ENCODE measurements at regions not wholly inside any gene's neighbourhood (a gene's known extent, or its start where the extent isn't known, plus 50 kb on each side); places are given as distances from the start of the nearest gene placed in this dataset.

DNA sequence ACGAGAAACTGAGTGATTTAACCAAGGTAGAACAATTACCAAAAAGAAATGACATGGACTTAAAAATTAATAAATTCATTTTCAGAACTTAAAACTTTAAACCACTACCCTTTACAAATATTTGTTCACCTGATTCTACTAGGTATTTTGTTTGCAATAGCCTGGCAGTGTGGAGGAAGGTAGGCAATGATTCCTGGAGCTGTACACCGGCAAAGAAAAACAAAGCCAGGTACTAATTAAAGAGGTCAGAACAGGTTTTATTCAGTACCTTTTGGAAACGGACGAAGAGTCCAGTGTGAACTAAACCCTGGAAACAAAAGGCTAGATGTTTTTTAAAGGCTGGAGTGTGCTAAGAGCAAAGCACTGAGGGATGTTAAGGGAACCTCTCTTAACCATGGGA is 561.3 kb upstream of the FSHR start:
- H3K36me3 Mint-ChIP-seq (ENCODE audit: low read depth, unreplicated experiment), result no peaks in the 10 kb centered on the region
- H3K79me2 ChIP-seq (ENCODE audit: insufficient read depth, low read length), result no peaks in the 10 kb centered on the region
- H3K27me3 Mint-ChIP-seq (ENCODE audit: low read depth, unreplicated experiment), result no peaks in the 10 kb centered on the region

DNA sequence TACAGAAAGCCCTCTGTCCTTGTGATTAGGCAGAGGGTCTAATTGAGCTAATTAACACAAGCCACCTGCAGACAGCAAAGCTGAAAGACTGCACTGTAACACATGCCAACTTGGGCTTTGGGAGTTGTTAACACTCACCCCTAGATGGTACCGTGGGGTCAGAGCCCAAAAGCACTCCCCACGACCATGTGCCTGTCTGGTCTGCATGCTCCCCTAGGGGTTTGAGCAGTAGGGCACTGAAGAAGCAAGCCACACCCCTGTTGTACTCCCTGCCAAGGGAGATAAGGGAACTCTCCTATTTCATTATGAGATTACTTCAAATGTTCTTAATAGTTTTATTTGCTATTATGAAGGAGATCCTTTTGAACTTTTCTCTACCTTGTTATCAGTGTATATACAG is 560.1 kb upstream of the FSHR start:
- Histone ChIP-seq H3K9me3 (ENCODE audit: insufficient read depth, low read depth, low read length) (no peaks in the 10 kb centered on the region), H3K4me2 (ENCODE audit: low read length) (no peak overlapping the region), H3K79me2 (ENCODE audit: insufficient read depth, low read length) (no peaks in the 10 kb centered on the region), H3K27ac (ENCODE audit: low read depth, low read length) (no peak overlapping the region), H2AFZ (ENCODE audit: low read depth, low read length) (no peak overlapping the region), H4K20me1 (ENCODE audit: insufficient read depth, low read length) (no peaks in the 10 kb centered on the region), H3K4me3 (ENCODE audit: insufficient read depth, low read depth, low read length) (no peak overlapping the region), H3K27me3 (ENCODE audit: insufficient read depth, low read length) (no peaks in the 10 kb centered on the region), H3K4me1 (ENCODE audit: insufficient read depth, low read length) (no peaks in the 10 kb centered on the region), H3K9ac (ENCODE audit: low read length) (no peak overlapping the region), H3K36me3 (ENCODE audit: insufficient read depth, low read length) (no peaks in the 10 kb centered on the region)
- no peaks in the 10 kb centered on the region for H3K9me3 Mint-ChIP-seq (ENCODE audit: unreplicated experiment)
- H3K36me3 Mint-ChIP-seq (ENCODE audit: low read depth, unreplicated experiment), result no peaks in the 10 kb centered on the region
- no peak overlapping the region for H3K4me3 Mint-ChIP-seq (ENCODE audit: unreplicated experiment)
- no peak for FAIRE-seq
- TF ChIP-seq CTCF (IDR thresholded peaks at IDR 0.05; ENCODE audit: insufficient read depth, low read depth, low read length), result no peak
- TF ChIP-seq EZH2 (IDR thresholded peaks at IDR 0.05; ENCODE audit: insufficient read depth, low read length), result no peak
- H3K4me1 Mint-ChIP-seq (ENCODE audit: low read depth, unreplicated experiment), result no peaks in the 10 kb centered on the region
- no peak for DNase-seq (ENCODE audit: low read depth)
- H3K27ac Mint-ChIP-seq (ENCODE audit: unreplicated experiment), result no peak overlapping the region
- no peaks in the 10 kb centered on the region for H3K27me3 Mint-ChIP-seq (ENCODE audit: low read depth, unreplicated experiment)

More for the DNA sequence above, 561.3 kb upstream of the FSHR start:
- H3K4me1 Mint-ChIP-seq (ENCODE audit: low read depth, unreplicated experiment), result no peaks in the 10 kb centered on the region
- H3K27ac Mint-ChIP-seq (ENCODE audit: unreplicated experiment), result no peak overlapping the region
- Histone ChIP-seq H3K4me3 (ENCODE audit: insufficient read depth, low read depth, low read length) (no peak overlapping the region), H3K9me3 (ENCODE audit: insufficient read depth, low read depth, low read length) (no peaks in the 10 kb centered on the region), H2AFZ (ENCODE audit: low read depth, low read length) (no peak overlapping the region), H4K20me1 (ENCODE audit: insufficient read depth, low read length) (no peaks in the 10 kb centered on the region), H3K4me2 (ENCODE audit: low read length) (no peak overlapping the region), H3K27ac (ENCODE audit: low read depth, low read length) (no peak overlapping the region), H3K36me3 (ENCODE audit: insufficient read depth, low read length) (no peaks in the 10 kb centered on the region), H3K27me3 (ENCODE audit: insufficient read depth, low read length) (no peaks in the 10 kb centered on the region), H3K4me1 (ENCODE audit: insufficient read depth, low read length) (no peaks in the 10 kb centered on the region), H3K9ac (ENCODE audit: low read length) (no peak overlapping the region)
- FAIRE-seq (no peak), DNase-seq (ENCODE audit: low read depth) (no peak)
- no peak overlapping the region for H3K4me3 Mint-ChIP-seq (ENCODE audit: unreplicated experiment)
- no peaks in the 10 kb centered on the region for H3K9me3 Mint-ChIP-seq (ENCODE audit: unreplicated experiment)
- TF ChIP-seq CTCF (IDR thresholded peaks at IDR 0.05; ENCODE audit: insufficient read depth, low read depth, low read length) (no peak), EZH2 (IDR thresholded peaks at IDR 0.05; ENCODE audit: insufficient read depth, low read length) (no peak)

- Mint-ChIP-seq H3K36me3 (ENCODE audit: low read depth, unreplicated experiment) (no peaks in the 10 kb centered on the region), H3K9me3 (ENCODE audit: unreplicated experiment) (no peaks in the 10 kb centered on the region), H3K27me3 (ENCODE audit: low read depth, unreplicated experiment) (no peaks in the 10 kb centered on the region), H3K4me3 (ENCODE audit: unreplicated experiment) (no peak overlapping the region), H3K4me1 (ENCODE audit: low read depth, unreplicated experiment) (no peaks in the 10 kb centered on the region), H3K27ac (ENCODE audit: unreplicated experiment) (no peak overlapping the region)
- Histone ChIP-seq H3K27me3 (ENCODE audit: insufficient read depth, low read length) (no peaks in the 10 kb centered on the region), H3K27ac (ENCODE audit: low read depth, low read length) (no peak overlapping the region), H3K4me2 (ENCODE audit: low read length) (no peak overlapping the region), H3K79me2 (ENCODE audit: insufficient read depth, low read length) (no peaks in the 10 kb centered on the region), H3K9ac (ENCODE audit: low read length) (no peak overlapping the region), H3K4me1 (ENCODE audit: insufficient read depth, low read length) (no peaks in the 10 kb centered on the region), H3K9me3 (ENCODE audit: insufficient read depth, low read depth, low read length) (no peaks in the 10 kb centered on the region), H4K20me1 (ENCODE audit: insufficient read depth, low read length) (no peaks in the 10 kb centered on the region), H2AFZ (ENCODE audit: low read depth, low read length) (no peak overlapping the region), H3K4me3 (ENCODE audit: insufficient read depth, low read depth, low read length) (no peak overlapping the region), H3K36me3 (ENCODE audit: insufficient read depth, low read length) (no peaks in the 10 kb centered on the region)
- no peak for TF ChIP-seq CTCF (IDR thresholded peaks at IDR 0.05; ENCODE audit: insufficient read depth, low read depth, low read length)
- no peak for TF ChIP-seq EZH2 (IDR thresholded peaks at IDR 0.05; ENCODE audit: insufficient read depth, low read length)
- FAIRE-seq (no peak), DNase-seq (ENCODE audit: low read depth) (no peak)
These were observed 548.4 kb upstream of the FSHR start for GRCh38 chr2:49702740-49703139.
